Dermis microvascular lymphatic vessel endothelial cell (primary cell): ENCODE measurements at regions not wholly inside any gene's neighbourhood (a gene's known extent, or its start where the extent isn't known, plus 50 kb on each side); places are given as distances from the start of the nearest gene placed in this dataset.

Experiments
- DNase-seq, 2 donors: peaks; one replicate each; pipeline versions ENCODE4 v3.0.0 to v3.0.0-alpha.2; 2010; ENCODE audit warnings: low read depth in 2 of 2

GRCh38 chr1:218634212-218634611 lies 289.1 kb downstream of the TGFB2 start:
- DNase-seq, result no peak

- DNase-seq, result no peak
Observed at GRCh38 chr1:218636548-218636947, 291.4 kb downstream of the TGFB2 start.

GRCh38 chr1:218640173-218640572 lies 295.0 kb downstream of the TGFB2 start:
- no peak for DNase-seq

GRCh38 chr1:218642033-218642948 lies 297.2 kb downstream of the TGFB2 start:
- no peak for DNase-seq

GRCh38 chr1:218643281-218643680 lies 298.1 kb downstream of the TGFB2 start:
- DNase-seq, result no peak

- no peak for DNase-seq
Observed at GRCh38 chr1:218643926-218644325, 298.8 kb downstream of the TGFB2 start.

- DNase-seq, result no peak
Observed at GRCh38 chr1:218646288-218646687, 301.2 kb downstream of the TGFB2 start.

- peak in 1 of 2 donors; percentile 64 for DNase-seq
Observed at GRCh38 chr1:218656301-218657037, 311.3 kb downstream of the TGFB2 start.

GRCh38 chr1:218658269-218658668 lies 313.1 kb downstream of the TGFB2 start:
- DNase-seq, result no peak

- peak in 1 of 2 donors; percentile 42 for DNase-seq
Observed at GRCh38 chr1:218658899-218659298, 313.8 kb downstream of the TGFB2 start.

GRCh38 chr1:218659911-218660677 lies 315.0 kb downstream of the TGFB2 start:
- peak in 1 of 2 donors; percentile 65 for DNase-seq

- peak; percentile 46 to 91 for DNase-seq
Observed at GRCh38 chr1:218660678-218661053, 315.5 kb downstream of the TGFB2 start.

GRCh38 chr1:218661411-218661810 lies 316.3 kb downstream of the TGFB2 start:
- DNase-seq, result no peak

- DNase-seq, result no peak
Observed at GRCh38 chr1:218664385-218665170, 319.4 kb downstream of the TGFB2 start.

- peak in 1 of 2 donors; percentile 21 for DNase-seq
Observed at GRCh38 chr1:218665221-218665620, 320.1 kb downstream of the TGFB2 start.

GRCh38 chr1:218666263-218666662 lies 321.1 kb downstream of the TGFB2 start:
- no peak for DNase-seq

- DNase-seq, result no peak
Observed at GRCh38 chr1:218667781-218668516, 322.8 kb downstream of the TGFB2 start.

GRCh38 chr1:218669431-218669830 lies 324.3 kb downstream of the TGFB2 start:
- no peak for DNase-seq

- no peak for DNase-seq
Observed at GRCh38 chr1:218670875-218671274, 325.7 kb downstream of the TGFB2 start.

GRCh38 chr1:218671573-218671972 lies 326.4 kb downstream of the TGFB2 start:
- peak in 1 of 2 donors; percentile 45 for DNase-seq
